K562 (cell line): ENCODE measurements at regions not wholly inside any gene's neighbourhood (a gene's known extent, or its start where the extent isn't known, plus 50 kb on each side); places are given as distances from the start of the nearest gene placed in this dataset.

Experiments used
- ATF3 ChIP-seq, 2 experiments: fragments of 450-650 bp in 1 of 2; sonication (generic) in 1 of 2; formaldehyde crosslinking in 1 of 2; IDR thresholded peaks in 1 of 2; conservative IDR thresholded peaks in 1 of 2; 2 replicates each; pipeline versions ENCODE4 v1.6.1 to v1.8.1; 2016 to 2023; ENCODE audit warnings: mild to moderate bottlenecking in 2 of 2, moderate library complexity in 2 of 2, inconsistent platforms in 1 of 2, missing genetic modification reagents in 1 of 2
- C11orf30 ChIP-seq: fragments of 450-650 bp; IDR thresholded peaks from 2 replicates; pipeline ENCODE4 v1.6.1; 2016; ENCODE audit warnings: low read depth, mild to moderate bottlenecking
- CBFA2T3 ChIP-seq: fragments of 450-650 bp; IDR thresholded peaks from 2 replicates; pipeline ENCODE4 v1.6.1; 2017
- CTCFL ChIP-seq: IDR thresholded peaks from 2 replicates; pipeline ENCODE4 v1.6.1; 2011; ENCODE audit warnings: borderline replicate concordance, low read depth, mild to moderate bottlenecking, moderate library complexity, low read length; ENCODE audit not compliant: insufficient read depth, poor library complexity, severe bottlenecking
- FOSL1 ChIP-seq: fragments of 200-800 bp; sonication (Bioruptor generic); conservative IDR thresholded peaks from 2 replicates; pipeline ENCODE4 v1.6.1; 2016; ENCODE audit warnings: missing genetic modification characterization, missing compliant biosample characterization
- JUND ChIP-seq, 2 experiments: IDR thresholded peaks; 2 replicates in 1 of 2; 3 replicates in 1 of 2; pipeline ENCODE4 v1.6.1; 2011; ENCODE audit warnings: borderline replicate concordance in 2 of 2, low read depth in 2 of 2, low read length in 2 of 2, improper control_type of control experiment in 1 of 2, missing biosample characterization in 1 of 2, missing genetic modification characterization in 1 of 2, missing genetic modification reagents in 1 of 2
- MEIS2 ChIP-seq: fragments of 450-650 bp; IDR thresholded peaks from 2 replicates; pipeline ENCODE4 v1.6.1; 2014; ENCODE audit warnings: mild to moderate bottlenecking; ENCODE audit not compliant: partially characterized antibody
- PATZ1 ChIP-seq: fragments of 250-450 bp; sonication (Bioruptor Pico); IDR thresholded peaks from 2 replicates; pipeline ENCODE4 v1.5.0; 2020; ENCODE audit warnings: mild to moderate bottlenecking, borderline replicate concordance
- PBX2 ChIP-seq, 2 experiments: IDR thresholded peaks in 1 of 2; conservative IDR thresholded peaks in 1 of 2; 2 replicates each; pipeline ENCODE4 v1.6.1; 2016; ENCODE audit warnings: low read depth in 2 of 2, mild to moderate bottlenecking in 1 of 2, missing compliant biosample characterization in 1 of 2, missing genetic modification characterization in 1 of 2, moderate library complexity in 1 of 2
- SIX5 ChIP-seq, 2 experiments: IDR thresholded peaks; 2 replicates each; pipeline ENCODE4 v1.6.1; 2011; ENCODE audit warnings: low read length in 2 of 2, borderline replicate concordance in 1 of 2, low read depth in 1 of 2, mild to moderate bottlenecking in 1 of 2, moderate library complexity in 1 of 2; ENCODE audit not compliant: insufficient read depth in 1 of 2
- SP2 ChIP-seq: IDR thresholded peaks from 2 replicates; pipeline ENCODE4 v1.6.1; 2011; ENCODE audit warnings: mild to moderate bottlenecking, low read depth, low read length, moderate library complexity; ENCODE audit not compliant: poor library complexity, severe bottlenecking; ENCODE audit errors: extremely low read depth

- TF ChIP-seq SIX5 (IDR thresholded peaks at IDR 0.05; ENCODE audit: borderline replicate concordance in 1 of 2, insufficient read depth in 1 of 2, low read depth in 1 of 2, low read length in 2 of 2) (no peak), CTCFL (no peak), JUND (IDR thresholded peaks at IDR 0.05; ENCODE audit: borderline replicate concordance, low read depth, low read length) (peak; percentile 85), JUND (tag; IDR thresholded peaks at IDR 0.05; ENCODE audit: borderline replicate concordance, low read depth, low read length) (peak; percentile 74; the same call in 2 of the 3 replicates), MEIS2 (peak; percentile 85), C11orf30 (peak; percentile 67), CBFA2T3 (peak; percentile 23; the same call in 1 of the 2 replicates), ATF3 (IDR thresholded peaks at IDR 0.05) (peak; percentile 90), ATF3 (CRISPR knock-in tag; conservative IDR thresholded peaks at IDR 0.05) (no peak), PATZ1 (no peak), PBX2 (CRISPR knock-in tag; IDR thresholded peaks at IDR 0.05; ENCODE audit: low read depth) (no peak), PBX2 (tag; conservative IDR thresholded peaks at IDR 0.05; ENCODE audit: low read depth) (peak; percentile 80), SP2 (no peak), FOSL1 (peak; percentile 96)
Measured at GRCh38 chr3:34012102-34012461, 213.7 kb downstream of the PDCD6IP start (continued).
